Mammary epithelial cell (primary cell): ENCODE measurements at regions not wholly inside any gene's neighbourhood (a gene's known extent, or its start where the extent isn't known, plus 50 kb on each side); places are given as distances from the start of the nearest gene placed in this dataset.

Experiments
- EZH2 ChIP-seq: IDR thresholded peaks from 2 replicates; pipeline ENCODE4 v1.6.1; 2012; ENCODE audit warnings: low read length, inconsistent platforms, borderline replicate concordance
- TF ChIP-seq, protein P1 (sequence below), 2 donors: IDR thresholded peaks in 1 of 2; conservative IDR thresholded peaks in 1 of 2; 2 replicates each; pipeline ENCODE4 v1.5.1; 2011 to 2012; ENCODE audit warnings: inconsistent platforms in 2 of 2, low read length in 2 of 2, mild to moderate bottlenecking in 2 of 2, control low read depth in 1 of 2, low read depth in 1 of 2; ENCODE audit not compliant: insufficient read depth in 1 of 2; ENCODE audit errors: extremely low read depth in 1 of 2

DNA sequence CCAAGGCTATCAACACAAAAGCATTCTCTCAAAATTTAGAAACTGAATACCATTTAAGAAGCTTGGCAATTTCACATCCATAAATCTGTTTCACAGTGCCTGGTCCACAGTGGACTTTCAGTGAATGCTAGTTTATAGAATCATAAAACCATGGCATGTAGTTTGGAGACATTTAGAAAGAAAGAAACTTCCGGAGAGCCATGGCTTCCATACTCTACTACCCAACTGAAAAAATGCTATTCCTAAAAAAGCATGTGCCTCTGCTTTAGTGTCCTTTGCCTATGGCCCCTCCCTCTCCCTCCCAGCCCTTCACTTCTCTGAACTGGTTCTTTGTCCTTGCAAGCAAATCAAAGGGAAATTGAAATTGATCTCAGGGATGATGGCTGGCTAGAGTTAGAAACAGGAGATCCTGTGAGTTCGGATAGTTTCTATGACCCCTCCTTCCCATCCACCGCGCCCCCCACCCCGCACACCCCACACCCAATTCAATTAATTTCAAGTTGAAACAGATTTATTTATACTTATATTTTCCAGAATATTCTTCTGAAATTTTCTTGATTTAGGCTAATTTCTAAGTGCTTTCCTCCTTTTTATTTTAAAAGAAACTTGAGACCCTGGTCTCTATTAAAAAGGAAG, 248.3 kb downstream of the TRIB2 start:
- TF ChIP-seq, protein P1, sequence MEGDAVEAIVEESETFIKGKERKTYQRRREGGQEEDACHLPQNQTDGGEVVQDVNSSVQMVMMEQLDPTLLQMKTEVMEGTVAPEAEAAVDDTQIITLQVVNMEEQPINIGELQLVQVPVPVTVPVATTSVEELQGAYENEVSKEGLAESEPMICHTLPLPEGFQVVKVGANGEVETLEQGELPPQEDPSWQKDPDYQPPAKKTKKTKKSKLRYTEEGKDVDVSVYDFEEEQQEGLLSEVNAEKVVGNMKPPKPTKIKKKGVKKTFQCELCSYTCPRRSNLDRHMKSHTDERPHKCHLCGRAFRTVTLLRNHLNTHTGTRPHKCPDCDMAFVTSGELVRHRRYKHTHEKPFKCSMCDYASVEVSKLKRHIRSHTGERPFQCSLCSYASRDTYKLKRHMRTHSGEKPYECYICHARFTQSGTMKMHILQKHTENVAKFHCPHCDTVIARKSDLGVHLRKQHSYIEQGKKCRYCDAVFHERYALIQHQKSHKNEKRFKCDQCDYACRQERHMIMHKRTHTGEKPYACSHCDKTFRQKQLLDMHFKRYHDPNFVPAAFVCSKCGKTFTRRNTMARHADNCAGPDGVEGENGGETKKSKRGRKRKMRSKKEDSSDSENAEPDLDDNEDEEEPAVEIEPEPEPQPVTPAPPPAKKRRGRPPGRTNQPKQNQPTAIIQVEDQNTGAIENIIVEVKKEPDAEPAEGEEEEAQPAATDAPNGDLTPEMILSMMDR (conservative IDR thresholded peaks at IDR 0.05 in 1 of 2, IDR thresholded peaks at IDR 0.05 in 1 of 2; ENCODE audit: extremely low read depth in 1 of 2, insufficient read depth in 1 of 2, low read depth in 1 of 2, low read length in 2 of 2) = no peak
- TF ChIP-seq EZH2 = no peak
